Skin of body (tissue), 1 donor: ENCODE measurements at regions not wholly inside any gene's neighbourhood (a gene's known extent, or its start where the extent isn't known, plus 50 kb on each side); places are given as distances from the start of the nearest gene placed in this dataset.

Source experiments
- DNase-seq: peaks from one replicate; lab custom pipeline; 2025; lab: John Stamatoyannopoulos, UW

DNA sequence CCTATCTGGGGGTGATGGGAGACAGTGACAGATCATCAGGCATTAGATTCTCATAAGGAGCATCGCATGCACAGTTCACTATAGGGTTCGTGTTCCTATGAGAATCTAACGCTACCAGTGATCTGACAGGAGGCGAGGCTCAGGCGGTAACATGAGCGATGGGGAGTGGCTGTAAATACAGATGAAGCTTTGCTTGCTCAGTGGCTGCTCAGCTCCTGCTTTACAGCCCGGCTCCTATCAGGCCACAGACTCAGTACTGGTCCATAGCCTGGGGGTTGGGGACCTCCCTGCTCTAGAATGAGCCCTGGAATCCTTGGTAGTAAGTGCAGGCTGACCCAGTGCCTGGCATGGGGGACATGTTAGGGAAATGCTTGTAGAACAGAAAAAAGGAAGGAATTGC, 426.0 kb downstream of the TYW1 start:
- no peak for DNase-seq

DNA sequence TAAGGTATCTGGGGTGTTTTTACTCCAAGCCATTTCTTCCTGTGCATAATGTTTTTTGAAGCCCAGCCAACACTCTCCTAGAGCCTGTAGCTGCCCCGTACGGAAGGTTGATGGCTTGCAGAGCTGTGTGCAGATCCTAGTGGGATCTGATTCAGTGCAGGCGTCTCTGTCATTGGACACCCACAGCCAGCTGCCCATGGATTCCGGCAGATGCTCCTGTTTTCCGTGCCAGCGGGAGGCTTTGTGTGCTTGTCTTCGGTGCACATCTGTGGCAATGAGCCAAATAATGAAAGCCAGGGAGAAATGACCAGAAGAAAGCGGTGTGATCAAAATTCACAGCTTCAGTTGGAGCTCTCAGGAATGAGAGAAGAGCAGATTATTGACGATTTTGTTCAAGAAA, 426.4 kb downstream of the TYW1 start:
- DNase-seq = no peak

DNA sequence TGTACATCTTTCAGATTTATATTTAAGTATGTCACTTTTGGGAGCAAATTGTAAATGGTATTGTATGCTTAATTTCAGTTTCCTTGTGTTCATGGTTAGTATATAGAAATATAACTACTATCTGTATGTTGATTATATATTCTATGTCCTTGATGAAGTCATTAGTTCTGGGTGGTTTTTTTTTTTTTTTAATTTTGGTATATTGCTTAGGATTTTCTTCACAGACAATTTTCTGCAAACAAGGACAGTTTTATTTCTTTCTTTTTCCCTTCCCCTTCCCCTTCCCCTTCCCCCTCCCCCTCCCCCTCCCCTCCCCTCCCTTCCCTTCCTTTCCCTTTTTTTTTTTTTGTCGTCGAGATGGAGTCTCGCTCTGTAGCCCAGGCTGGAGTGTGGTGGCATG, 430.0 kb downstream of the TYW1 start:
- no peak for DNase-seq

DNA sequence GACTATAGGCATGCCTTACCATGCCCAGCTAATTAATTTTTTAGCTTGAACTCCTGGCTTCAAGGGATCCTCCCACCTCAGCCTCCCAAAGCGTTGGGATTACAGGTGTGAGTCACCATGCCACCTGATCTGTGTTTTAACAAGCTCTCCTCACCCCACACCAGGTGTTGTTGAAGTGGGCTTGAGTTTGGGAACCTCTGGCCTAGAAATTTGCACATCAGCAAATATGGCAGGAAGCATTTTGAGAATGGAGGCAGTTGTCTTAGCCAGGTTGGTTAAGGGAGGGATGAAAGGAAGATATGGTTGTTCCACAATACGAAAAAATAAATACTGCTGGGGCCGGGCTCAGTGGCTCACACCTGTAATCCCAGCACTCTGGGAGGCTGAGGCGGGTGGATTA, 433.1 kb downstream of the TYW1 start:
- no peak for DNase-seq

DNA sequence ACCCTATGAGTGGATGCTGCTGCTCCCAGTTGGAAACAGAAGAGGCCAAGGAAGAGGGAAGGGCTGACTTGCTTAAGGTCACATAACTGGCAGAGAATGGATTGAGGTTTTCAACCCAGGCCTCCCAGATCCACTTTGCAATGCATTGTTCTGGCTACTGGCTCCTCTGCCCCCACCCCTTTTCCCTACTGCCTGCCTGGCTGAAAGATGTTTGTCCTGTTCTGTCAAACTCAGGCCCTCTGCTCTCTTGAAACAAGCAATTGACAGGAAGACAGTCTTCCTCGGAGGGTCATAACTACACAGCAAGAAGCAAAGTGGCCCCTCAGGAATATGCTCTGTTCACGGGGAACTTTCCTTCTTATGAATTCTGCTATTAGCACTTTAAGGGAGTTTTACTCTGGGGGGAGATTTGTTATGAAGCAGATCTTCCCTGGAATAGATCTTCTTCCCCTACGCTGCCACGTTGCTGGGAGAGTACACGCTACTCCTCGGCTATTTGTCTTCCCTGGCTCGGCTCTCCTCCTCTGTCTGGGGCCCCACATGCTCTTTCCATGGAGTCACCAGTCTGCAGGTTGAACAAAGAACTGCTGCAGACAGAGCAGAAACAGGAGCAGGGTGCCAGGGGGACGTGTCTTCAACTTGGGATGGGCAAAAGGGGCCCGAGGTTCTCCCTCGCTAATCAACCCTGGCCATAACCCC, 436.1 kb downstream of the TYW1 start:
- DNase-seq = no peak

DNA sequence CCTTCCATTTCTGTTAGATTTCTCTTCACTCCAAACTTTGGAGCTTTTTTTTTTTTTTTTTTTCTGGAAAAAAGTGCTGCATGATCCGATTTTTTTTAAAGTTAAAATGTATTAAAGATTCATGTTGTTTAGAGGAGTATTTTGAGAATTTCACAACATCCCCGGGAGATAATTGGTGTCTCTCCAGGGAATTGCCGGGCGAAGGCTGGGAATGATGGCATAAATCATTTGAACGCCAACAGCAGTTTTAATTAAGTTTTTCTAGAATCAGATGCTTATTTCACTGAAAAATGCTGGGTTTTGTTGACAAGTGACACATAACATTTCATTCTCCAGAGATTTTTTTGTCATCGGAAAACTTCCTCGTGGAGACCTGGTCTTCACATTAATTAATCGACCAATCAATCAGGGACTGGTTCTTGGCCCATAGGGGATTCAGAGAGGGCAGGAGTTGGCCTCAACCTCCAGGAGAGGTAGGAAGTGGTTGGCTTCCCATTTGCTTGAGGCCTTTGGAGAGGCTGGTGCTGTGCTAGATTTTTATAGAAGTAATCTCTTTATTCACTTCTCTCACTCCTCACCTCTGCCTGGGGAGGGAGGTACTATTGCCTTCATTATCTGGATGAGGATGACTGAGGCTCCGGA, 439.4 kb downstream of the TYW1 start:
- DNase-seq = no peak

DNA sequence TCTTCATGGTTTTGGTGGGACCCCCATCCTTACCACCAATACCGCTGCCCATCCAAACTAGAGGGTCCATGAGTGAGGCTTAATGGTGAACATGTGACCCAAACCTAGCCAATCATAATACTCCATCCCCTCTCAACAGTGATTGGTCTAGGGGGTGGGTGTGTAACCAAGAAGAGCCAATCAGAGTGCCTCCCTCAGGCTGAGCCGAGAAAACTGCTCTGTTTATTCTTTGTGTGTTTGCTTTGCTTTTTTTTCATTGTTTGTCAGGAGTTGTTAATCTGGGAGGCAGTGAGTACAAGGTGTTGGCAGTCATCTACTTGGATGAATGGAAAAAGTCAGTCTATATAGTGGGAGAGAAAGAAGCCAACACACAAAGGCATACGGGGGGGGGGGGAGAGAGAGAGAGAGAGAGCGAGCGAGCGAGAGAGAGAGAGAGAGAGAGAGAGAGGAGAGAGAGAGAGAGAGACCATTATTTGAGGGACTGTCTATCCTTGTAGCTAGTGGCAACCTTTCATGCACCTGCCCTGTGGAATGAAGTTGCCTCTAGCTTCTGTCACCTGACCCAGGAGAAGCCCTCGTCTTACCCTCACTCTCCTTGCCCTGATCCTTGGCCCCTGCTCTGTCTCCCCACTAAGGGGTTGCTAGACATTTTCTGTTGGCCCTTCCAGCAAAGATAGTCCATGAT, 441.7 kb downstream of the TYW1 start:
- DNase-seq = no peak

DNA sequence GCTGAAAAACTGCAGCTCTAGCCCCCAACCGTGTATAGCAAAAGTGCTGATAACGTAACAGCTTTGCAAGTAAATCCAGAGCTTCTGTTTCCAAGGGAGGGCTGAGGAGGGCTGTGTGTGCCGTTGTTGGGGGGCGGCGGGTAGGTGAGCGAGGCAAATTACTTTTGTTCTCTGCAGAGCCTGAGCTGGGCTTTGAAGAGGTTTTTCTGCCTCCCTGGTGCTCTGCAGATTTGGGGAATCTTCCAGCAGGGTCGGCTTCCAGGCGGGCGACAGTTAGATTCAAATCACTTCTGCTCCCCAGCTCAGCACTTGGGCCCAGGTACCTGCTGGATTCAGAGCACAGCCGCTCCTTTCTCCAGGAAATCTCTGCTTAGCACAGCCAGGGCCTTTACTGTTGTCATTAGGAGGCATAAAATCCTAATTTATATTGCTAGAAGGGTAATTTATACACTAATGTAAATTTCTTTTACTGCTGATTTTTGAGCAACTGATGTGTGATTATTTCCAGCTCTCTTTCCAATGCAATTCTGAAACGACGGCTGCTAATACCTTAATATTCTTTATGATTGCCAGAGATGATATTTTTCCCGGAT, 442.4 kb downstream of the TYW1 start:
- no peak for DNase-seq

DNA sequence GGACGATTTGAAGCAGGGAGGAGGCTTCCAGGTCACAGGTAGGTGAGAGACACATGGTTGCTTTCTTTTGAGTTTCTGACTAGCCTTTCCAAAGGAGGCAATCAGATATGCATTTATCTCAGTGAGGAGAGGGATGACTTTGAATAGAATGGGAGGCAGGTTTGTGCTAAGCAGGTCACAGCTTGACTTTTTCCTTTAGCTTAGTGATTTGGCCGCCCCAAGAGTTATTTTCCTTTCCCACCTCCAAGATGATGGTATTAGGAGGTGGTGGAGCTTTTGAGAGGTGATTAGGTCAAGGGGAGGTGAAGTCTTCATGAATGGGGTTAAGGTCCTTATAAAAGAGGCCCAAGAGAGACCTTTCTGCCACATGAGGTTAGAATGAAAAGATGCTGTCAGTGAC, 443.7 kb downstream of the TYW1 start:
- DNase-seq = no peak

DNA sequence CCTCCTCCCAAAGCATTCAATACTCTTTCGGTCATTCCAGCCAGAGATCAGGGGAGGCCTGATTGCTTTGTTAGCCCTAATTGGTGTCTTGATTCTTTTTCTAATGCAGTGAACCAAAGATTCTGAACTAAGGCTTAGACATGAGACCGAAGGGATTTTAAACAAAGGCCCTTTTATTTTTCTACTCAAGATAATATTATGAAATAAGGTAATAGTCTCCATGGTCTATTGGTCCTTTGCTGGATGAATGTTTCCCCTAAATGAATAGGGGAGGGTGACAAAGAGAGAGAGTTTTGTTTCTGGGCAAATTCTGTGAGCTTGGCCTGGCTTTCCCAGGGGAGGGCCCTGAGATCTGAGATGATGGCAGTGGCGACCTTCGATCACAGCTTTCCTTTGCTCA, 449.1 kb downstream of the TYW1 start:
- DNase-seq = no peak

DNA sequence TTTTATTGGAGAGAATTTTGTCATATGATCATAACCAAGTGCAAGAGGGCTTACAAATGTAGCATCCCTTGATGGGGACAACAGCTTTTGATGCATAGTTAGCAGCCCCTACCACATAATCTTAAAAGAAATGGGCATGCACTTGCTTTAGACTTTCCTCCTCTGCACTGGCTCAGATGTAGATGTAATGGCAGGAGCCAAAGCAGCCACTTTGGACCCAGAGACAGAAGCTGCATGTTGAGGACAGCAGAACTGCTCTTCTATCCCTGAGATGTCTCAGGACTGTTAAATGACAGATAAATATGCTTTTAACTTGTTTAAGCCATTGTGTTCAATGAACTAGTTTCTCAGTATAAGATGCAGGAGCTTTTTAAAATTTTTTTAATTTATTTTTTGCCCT, 450.7 kb downstream of the TYW1 start:
- no peak for DNase-seq

DNA sequence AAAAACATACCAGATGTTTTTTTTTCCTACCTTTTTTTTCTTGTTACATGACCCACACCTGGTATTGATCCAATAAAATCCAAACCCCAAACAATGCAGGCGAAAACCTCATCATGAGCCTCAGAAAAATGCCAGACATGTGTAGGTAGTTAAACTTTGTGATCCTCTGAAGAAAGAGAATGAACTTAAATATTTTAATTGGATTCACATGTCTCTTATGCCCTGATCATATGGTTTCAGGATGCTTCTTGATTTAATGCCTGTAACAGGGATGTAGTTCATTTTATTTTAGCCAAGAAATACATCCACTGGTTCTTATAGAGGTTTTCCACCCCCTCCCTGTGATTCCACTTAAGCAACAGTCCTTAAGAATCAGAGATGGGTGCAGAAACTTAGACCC, 451.6 kb downstream of the TYW1 start:
- DNase-seq = peak; percentile 60

DNA sequence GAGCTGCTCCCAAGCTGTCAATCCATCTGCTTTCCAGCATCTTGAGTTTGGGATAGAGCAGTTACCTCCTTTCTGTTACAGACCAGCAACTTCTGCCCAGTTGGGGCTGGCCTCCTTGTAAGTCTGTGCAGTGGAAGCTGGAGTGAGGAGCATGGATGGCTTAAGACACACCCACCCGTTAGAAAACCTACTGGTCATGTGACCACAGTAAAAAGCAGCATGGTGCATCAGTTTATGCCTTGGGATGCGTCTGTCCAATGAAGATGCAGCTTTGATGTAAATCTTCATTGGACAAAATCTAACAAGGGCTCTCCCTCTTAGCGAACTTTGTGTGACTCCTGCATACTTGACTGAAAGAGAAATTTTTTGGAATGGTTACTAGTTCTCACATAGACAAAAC, 453.5 kb downstream of the TYW1 start:
- no peak for DNase-seq

DNA sequence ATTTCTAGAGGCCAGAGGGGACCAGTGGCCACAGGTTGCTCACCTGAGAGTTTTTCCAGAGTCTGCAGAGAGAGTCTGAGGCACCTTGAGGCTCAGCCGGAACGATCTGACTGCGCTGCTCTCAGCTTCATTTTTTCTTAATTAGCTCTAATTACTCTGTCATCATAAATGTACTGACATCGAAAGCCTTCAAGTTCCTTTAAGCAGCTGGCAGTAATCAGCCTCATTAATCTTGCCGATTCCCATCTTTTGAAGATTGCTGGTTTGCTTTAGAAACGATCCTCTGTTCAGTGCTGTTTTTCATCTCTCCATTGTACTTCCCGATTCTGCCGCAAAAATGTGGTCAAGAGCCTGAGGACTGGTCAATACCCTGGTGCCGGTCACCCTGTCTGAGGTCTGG, 454.7 kb downstream of the TYW1 start:
- DNase-seq = peak; percentile 26

DNA sequence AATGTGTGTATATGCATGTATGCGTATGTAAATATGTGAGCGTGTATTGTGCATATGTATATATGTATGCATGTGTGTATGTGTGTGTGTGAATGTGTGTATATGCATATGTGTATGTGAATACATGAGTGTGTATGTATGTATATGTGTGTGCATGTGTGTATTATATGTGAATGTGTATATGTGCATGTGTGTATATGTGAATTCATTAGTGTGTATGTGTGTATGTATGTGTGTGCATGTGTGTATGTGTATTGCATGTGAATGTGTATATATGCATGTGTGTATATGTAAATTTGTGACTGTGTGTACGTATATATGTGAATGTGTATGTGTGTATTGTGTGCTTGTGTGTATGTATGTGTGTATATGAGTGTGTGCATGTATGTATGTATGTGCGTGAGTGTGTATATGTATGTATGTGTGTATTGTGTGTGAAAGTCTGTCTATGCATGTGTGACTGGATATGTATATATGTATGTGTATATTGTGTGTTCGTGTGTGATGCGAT, 455.9 kb downstream of the TYW1 start:
- no peak for DNase-seq

DNA sequence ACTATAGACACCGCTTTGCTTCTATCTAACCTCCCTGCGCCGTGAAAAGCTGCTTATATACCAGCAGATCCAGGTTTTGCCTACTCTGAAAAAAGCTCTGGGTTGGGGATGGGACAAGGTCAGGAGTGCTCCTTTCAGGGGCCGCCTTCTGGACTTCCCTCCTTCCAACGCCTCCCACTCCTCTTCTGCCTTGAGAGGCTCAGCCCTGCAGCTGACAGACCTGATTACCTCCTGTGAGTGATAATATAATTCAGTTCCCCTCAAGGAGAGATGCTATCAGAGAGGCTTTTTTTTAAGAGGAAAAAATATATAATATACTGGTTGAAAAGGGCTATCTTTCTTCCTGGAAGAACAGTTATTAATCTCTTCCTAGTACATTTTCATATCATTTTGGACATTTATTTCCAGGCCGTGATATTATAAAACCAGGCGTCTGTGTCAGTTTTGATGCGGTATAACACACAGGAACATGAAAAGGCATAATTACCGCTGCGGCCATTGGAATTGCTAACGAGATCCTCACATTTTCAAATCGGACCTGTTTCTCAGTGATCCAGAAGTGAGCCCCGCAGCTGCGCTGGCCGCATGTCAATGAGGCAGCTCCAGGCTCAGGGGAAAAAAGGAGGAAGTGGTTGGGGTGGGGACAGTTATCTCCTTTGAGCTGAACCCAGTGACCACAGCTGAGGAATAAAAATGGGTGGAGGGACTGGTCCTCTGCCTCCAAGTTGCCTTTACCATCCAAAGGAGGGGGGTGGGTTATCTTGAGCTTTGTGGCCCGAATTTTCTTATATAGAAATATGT, 457.1 kb downstream of the TYW1 start:
- DNase-seq = no peak

DNA sequence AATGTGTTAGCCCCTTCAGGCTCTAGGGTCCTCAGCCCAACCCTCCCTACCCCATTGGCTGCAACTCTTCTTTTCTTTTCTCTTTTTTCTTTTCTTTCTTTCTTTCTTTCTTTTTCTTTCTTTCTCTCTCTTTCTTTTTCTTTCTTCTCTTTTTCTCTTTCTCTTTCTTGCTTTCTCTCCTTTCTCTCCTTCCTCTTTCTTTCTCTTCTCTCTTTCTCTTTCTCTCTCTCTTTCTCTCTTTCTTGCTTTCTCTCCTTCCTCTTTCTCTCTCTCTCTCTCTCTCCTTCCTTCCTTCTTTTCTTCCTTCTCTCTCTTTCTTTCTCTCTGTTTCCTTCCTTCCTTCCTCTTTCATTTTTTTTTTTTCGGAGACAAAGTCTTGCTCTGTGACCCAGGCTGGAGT, 458.9 kb downstream of the TYW1 start:
- no peak for DNase-seq

DNA sequence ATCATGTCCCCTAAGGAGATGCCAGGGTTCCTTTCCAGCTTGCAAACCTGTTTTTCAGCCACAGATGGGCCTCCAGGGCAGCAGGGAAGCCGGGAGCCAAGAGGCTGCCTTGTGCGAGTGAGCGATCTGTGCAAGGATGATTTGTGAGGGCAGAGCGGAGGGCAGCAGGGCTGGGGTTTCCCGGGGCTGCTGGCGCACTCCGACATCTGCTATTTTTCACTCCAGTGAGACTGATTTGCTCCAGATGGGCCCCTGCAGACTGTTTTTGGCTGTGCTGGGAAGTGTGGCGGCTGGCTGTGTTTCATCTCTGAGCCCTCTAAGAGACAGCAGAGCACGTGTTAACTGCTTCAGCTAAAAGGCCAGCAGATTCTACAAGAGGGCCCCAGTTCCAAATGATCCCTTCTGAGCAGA, 466.2 kb downstream of the TYW1 start:
- peak; percentile 73 for DNase-seq

DNA sequence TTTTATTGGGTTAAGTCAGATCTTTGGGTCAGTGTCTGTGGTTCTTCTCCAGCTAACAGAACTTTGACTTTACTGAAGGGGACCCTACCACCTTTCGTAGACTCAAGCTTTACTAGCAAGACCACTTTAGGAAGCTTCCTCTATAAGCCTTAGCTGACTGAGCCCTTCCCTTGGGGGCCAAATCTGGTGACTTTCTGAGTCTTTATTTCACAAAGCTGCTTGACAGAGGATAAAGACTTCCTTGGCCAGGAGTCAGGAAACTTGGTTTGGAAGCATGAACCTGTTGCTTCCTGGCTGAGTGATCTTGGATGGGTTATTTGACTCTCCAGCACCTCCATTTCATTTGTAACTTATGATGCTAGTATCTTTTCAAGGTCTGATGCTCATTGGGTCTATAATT, 466.7 kb downstream of the TYW1 start:
- DNase-seq = peak; percentile 22

DNA sequence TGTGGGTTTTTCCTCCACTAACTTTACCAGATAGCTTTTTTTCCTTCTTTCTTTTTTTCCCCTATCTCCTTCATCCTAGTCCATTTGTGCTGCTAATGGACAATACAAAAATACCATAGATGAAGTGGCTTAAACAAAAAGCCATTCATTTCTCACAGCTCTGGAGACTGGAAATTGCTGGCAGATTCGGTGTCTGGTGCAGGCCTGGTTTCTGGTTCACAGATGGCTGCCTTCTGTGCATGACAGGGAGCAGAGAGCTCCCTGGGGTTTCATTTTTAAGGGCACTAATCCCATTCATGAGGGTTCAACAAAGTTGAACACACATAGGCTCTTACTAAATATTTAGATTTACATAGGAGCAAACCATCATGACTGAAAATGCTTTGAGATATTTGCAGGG, 467.4 kb downstream of the TYW1 start:
- DNase-seq = peak; percentile 24

DNA sequence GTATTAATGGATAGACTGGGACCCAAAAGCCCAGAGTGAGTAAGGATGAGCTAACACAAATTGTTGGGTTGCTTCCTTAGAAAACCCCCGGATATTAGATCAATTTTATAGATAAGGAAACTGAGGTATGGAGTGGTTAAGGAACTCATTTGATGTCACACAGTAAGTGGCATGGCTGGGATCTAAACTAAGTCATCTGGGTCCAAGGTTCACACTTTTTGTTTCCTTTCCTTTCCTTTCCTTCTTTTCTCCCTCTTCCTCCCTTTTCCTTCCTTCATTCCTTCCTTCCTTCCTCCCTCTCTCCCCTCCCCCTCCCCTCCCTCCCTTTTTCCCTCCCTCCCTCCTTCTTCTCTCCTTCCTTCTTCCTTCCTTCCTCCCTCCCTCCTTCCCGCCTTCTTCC, 469.5 kb downstream of the TYW1 start:
- no peak for DNase-seq
